GM10266 (cell line): ENCODE measurements at regions not wholly inside any gene's neighbourhood (a gene's known extent, or its start where the extent isn't known, plus 50 kb on each side); places are given as distances from the start of the nearest gene placed in this dataset.

Experiments
- DNase-seq: peaks from one replicate; pipeline ENCODE4 v3.0.0; 2012; ENCODE audit errors: extremely low spot score
- CTCF ChIP-seq: IDR thresholded peaks from 2 replicates; pipeline ENCODE4 v1.5.1; 2012; ENCODE audit warnings: mild to moderate bottlenecking, low read depth; ENCODE audit not compliant: control insufficient read depth, insufficient read depth; ENCODE audit errors: missing control alignments

- no peak for TF ChIP-seq CTCF
- DNase-seq: no peak
These were observed 516.5 kb upstream of the KLF6 start for GRCh38 chr10:4301291-4302045.

- TF ChIP-seq CTCF: no peak
- DNase-seq: no peak
These were observed 511.2 kb upstream of the KLF6 start for GRCh38 chr10:4296161-4296560.

- no peak for TF ChIP-seq CTCF
- no peak for DNase-seq
These were observed 510.2 kb upstream of the KLF6 start for GRCh38 chr10:4294996-4295792.

- no peak for DNase-seq
- TF ChIP-seq CTCF: no peak
These were observed 509.3 kb upstream of the KLF6 start for GRCh38 chr10:4294271-4294670.

- DNase-seq: no peak
- TF ChIP-seq CTCF: no peak
These were observed 507.0 kb upstream of the KLF6 start for GRCh38 chr10:4291990-4292389.

- no peak for DNase-seq
- no peak for TF ChIP-seq CTCF
These were observed 500.1 kb upstream of the KLF6 start for GRCh38 chr10:4285121-4285520.

GRCh38 chr10:4283846-4284610 lies 499.0 kb upstream of the KLF6 start:
- TF ChIP-seq CTCF: no peak
- DNase-seq: no peak
